Erythroblast (primary cell): ENCODE measurements at regions not wholly inside any gene's neighbourhood (a gene's known extent, or its start where the extent isn't known, plus 50 kb on each side); places are given as distances from the start of the nearest gene placed in this dataset.

Source experiments
- DNase-seq, 2 experiments: peaks; one replicate each; lab custom pipeline; 2025; lab: John Stamatoyannopoulos, UW
- GATA1 ChIP-seq: IDR thresholded peaks from 2 replicates; pipeline ENCODE4 v1.6.1; 2011; ENCODE audit warnings: low read depth, mild to moderate bottlenecking, control low read depth, low read length, moderate library complexity
- POLR2A ChIP-seq: IDR thresholded peaks from 2 replicates; pipeline ENCODE4 v1.6.1; 2011; ENCODE audit warnings: mild to moderate bottlenecking, low read length

GRCh38 chr10:21272643-21273399 is 252.7 kb downstream of the SKIDA1 start:
- TF ChIP-seq GATA1 = no peak
- TF ChIP-seq POLR2A = no peak
- no peak for DNase-seq

GRCh38 chr10:21270976-21271375 is 254.5 kb downstream of the SKIDA1 start:
- DNase-seq = no peak
- TF ChIP-seq GATA1 (no peak), POLR2A (no peak)

- no peak for DNase-seq
- TF ChIP-seq GATA1 (no peak), POLR2A (no peak)
Observed at GRCh38 chr10:21269289-21269688, 256.2 kb downstream of the SKIDA1 start.

GRCh38 chr10:21265622-21266021 is 259.9 kb downstream of the SKIDA1 start:
- TF ChIP-seq POLR2A = no peak
- no peak for TF ChIP-seq GATA1
- DNase-seq = no peak

- DNase-seq = no peak
- no peak for TF ChIP-seq GATA1
Observed at GRCh38 chr10:21264271-21264670, 261.2 kb downstream of the SKIDA1 start.

GRCh38 chr10:21263839-21264238 is 261.6 kb downstream of the SKIDA1 start:
- no peak for DNase-seq
- TF ChIP-seq GATA1 (no peak), POLR2A (no peak)

- TF ChIP-seq GATA1 (no peak), POLR2A (no peak)
- DNase-seq = no peak
Observed at GRCh38 chr10:21263263-21263803, 262.1 kb downstream of the SKIDA1 start.

GRCh38 chr10:21261842-21262294 is 263.6 kb downstream of the SKIDA1 start:
- no peak for DNase-seq
- TF ChIP-seq POLR2A (no peak), GATA1 (no peak)

GRCh38 chr10:21260506-21261149 is 264.9 kb downstream of the SKIDA1 start:
- TF ChIP-seq POLR2A (no peak), GATA1 (no peak)
- DNase-seq = no peak

- no peak for TF ChIP-seq GATA1
- no peak for TF ChIP-seq POLR2A
- no peak for DNase-seq
Observed at GRCh38 chr10:21260066-21260465, 265.4 kb downstream of the SKIDA1 start.

- no peak for DNase-seq
- TF ChIP-seq GATA1 (no peak), POLR2A (no peak)
Observed at GRCh38 chr10:21257919-21258318, 267.6 kb downstream of the SKIDA1 start.

- no peak for TF ChIP-seq GATA1
- TF ChIP-seq POLR2A = no peak
Observed at GRCh38 chr10:21257191-21257590, 268.3 kb downstream of the SKIDA1 start.

GRCh38 chr10:21249435-21249834 is 276.0 kb downstream of the SKIDA1 start:
- DNase-seq = no peak
- TF ChIP-seq GATA1 (no peak), POLR2A (no peak)

More at GRCh38 chr10:21257191-21257590, 268.3 kb downstream of the SKIDA1 start:
- DNase-seq = no peak

GRCh38 chr10:21247592-21247991 is 277.9 kb downstream of the SKIDA1 start:
- TF ChIP-seq GATA1 = no peak
- DNase-seq = no peak
